ENCODE measurements at regions not wholly inside any gene's neighbourhood (a gene's known extent, or its start where the extent isn't known, plus 50 kb on each side); places are given as distances from the start of the nearest gene placed in this dataset.

GRCh38 chr5:6224406-6224805 lies 153.9 kb downstream of the MED10 start:
- TF ChIP-seq TCF12 (IDR thresholded peaks at IDR 0.05; ENCODE audit: low read depth) (no peak), EP300 (IDR thresholded peaks at IDR 0.05; ENCODE audit: borderline replicate concordance) (no peak), CEBPB (IDR thresholded peaks at IDR 0.05) (no peak), EGR1 (IDR thresholded peaks at IDR 0.05) (no peak), NFIC (IDR thresholded peaks at IDR 0.05) (no peak), FOXM1 (IDR thresholded peaks at IDR 0.05; ENCODE audit: borderline replicate concordance, low read depth) (no peak), YY1 (IDR thresholded peaks at IDR 0.05; ENCODE audit: low read depth) (no peak), RAD21 (IDR thresholded peaks at IDR 0.05; ENCODE audit: low read depth) (no peak)
- TF ChIP-seq, protein P1, sequence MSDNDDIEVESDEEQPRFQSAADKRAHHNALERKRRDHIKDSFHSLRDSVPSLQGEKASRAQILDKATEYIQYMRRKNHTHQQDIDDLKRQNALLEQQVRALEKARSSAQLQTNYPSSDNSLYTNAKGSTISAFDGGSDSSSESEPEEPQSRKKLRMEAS (IDR thresholded peaks at IDR 0.05) = no peak
- TF ChIP-seq, protein P2, sequence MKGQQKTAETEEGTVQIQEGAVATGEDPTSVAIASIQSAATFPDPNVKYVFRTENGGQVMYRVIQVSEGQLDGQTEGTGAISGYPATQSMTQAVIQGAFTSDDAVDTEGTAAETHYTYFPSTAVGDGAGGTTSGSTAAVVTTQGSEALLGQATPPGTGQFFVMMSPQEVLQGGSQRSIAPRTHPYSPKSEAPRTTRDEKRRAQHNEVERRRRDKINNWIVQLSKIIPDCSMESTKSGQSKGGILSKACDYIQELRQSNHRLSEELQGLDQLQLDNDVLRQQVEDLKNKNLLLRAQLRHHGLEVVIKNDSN (IDR thresholded peaks at IDR 0.05) = no peak

GRCh38 chr5:6222899-6223298 lies 155.4 kb downstream of the MED10 start:
- TF ChIP-seq TCF12 (IDR thresholded peaks at IDR 0.05; ENCODE audit: low read depth) = no peak
- no peak for TF ChIP-seq TEAD4 (IDR thresholded peaks at IDR 0.05)
- TF ChIP-seq TAF1 (IDR thresholded peaks at IDR 0.05; ENCODE audit: low read depth) = no peak
- TF ChIP-seq, protein P1 (IDR thresholded peaks at IDR 0.05) = no peak
- no peak for TF ChIP-seq RAD21 (IDR thresholded peaks at IDR 0.05; ENCODE audit: low read depth)
- no peak for TF ChIP-seq CEBPB (IDR thresholded peaks at IDR 0.05)
- TF ChIP-seq, protein P2 (IDR thresholded peaks at IDR 0.05) = no peak
- no peak for TF ChIP-seq EGR1 (IDR thresholded peaks at IDR 0.05)
- TF ChIP-seq CREB1 (IDR thresholded peaks at IDR 0.05; ENCODE audit: low read depth) = no peak
- no peak for TF ChIP-seq FOXM1 (IDR thresholded peaks at IDR 0.05; ENCODE audit: borderline replicate concordance, low read depth)

- TF ChIP-seq TCF12 (IDR thresholded peaks at IDR 0.05; ENCODE audit: low read depth) (no peak), TAF1 (IDR thresholded peaks at IDR 0.05; ENCODE audit: low read depth) (no peak), YY1 (IDR thresholded peaks at IDR 0.05; ENCODE audit: low read depth) (no peak), ZBTB7A (IDR thresholded peaks at IDR 0.05; ENCODE audit: low read depth) (no peak), CREB1 (IDR thresholded peaks at IDR 0.05; ENCODE audit: low read depth) (no peak), EP300 (IDR thresholded peaks at IDR 0.05; ENCODE audit: borderline replicate concordance) (no peak), NFIC (IDR thresholded peaks at IDR 0.05) (no peak), TEAD4 (IDR thresholded peaks at IDR 0.05) (no peak), CEBPB (IDR thresholded peaks at IDR 0.05) (no peak), FOXM1 (IDR thresholded peaks at IDR 0.05; ENCODE audit: borderline replicate concordance, low read depth) (no peak), RAD21 (IDR thresholded peaks at IDR 0.05; ENCODE audit: low read depth) (no peak), EGR1 (IDR thresholded peaks at IDR 0.05) (no peak)
- TF ChIP-seq, protein P1 (IDR thresholded peaks at IDR 0.05) = no peak
- TF ChIP-seq, protein P2 (IDR thresholded peaks at IDR 0.05) = no peak
- TF ChIP-seq, protein P3, sequence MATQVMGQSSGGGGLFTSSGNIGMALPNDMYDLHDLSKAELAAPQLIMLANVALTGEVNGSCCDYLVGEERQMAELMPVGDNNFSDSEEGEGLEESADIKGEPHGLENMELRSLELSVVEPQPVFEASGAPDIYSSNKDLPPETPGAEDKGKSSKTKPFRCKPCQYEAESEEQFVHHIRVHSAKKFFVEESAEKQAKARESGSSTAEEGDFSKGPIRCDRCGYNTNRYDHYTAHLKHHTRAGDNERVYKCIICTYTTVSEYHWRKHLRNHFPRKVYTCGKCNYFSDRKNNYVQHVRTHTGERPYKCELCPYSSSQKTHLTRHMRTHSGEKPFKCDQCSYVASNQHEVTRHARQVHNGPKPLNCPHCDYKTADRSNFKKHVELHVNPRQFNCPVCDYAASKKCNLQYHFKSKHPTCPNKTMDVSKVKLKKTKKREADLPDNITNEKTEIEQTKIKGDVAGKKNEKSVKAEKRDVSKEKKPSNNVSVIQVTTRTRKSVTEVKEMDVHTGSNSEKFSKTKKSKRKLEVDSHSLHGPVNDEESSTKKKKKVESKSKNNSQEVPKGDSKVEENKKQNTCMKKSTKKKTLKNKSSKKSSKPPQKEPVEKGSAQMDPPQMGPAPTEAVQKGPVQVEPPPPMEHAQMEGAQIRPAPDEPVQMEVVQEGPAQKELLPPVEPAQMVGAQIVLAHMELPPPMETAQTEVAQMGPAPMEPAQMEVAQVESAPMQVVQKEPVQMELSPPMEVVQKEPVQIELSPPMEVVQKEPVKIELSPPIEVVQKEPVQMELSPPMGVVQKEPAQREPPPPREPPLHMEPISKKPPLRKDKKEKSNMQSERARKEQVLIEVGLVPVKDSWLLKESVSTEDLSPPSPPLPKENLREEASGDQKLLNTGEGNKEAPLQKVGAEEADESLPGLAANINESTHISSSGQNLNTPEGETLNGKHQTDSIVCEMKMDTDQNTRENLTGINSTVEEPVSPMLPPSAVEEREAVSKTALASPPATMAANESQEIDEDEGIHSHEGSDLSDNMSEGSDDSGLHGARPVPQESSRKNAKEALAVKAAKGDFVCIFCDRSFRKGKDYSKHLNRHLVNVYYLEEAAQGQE (IDR thresholded peaks at IDR 0.05; ENCODE audit: low read depth) = no peak
Observed at GRCh38 chr5:6222121-6222520, 156.2 kb downstream of the MED10 start.

DNA sequence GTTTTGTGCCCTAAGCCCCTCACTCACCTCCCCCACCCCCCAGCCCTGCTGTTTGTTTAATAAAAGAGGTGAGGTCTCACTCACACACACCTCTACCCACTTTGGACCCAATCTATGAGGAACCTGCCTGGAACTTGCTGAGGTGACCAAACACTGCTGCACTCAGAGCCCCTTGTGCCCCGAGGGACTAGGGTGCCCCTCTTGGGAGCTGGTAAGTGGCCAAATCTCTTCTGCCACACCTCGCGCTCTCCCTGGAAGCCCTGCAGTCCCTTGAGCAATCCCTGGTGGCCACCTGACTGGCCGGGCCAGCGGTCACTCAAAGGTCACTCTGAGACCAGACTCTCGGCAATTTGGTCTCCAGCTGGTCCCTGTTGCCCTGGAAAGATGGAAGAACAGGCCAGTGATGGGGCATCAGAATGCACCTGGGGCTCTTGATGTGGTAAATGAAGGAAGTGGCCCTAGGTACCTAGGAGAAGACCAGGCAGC lies 157.2 kb downstream of the MED10 start:
- TF ChIP-seq, protein P3 (IDR thresholded peaks at IDR 0.05; ENCODE audit: low read depth) = no peak
- TF ChIP-seq TEAD4 (IDR thresholded peaks at IDR 0.05) (no peak), CEBPB (IDR thresholded peaks at IDR 0.05) (no peak), EP300 (IDR thresholded peaks at IDR 0.05; ENCODE audit: borderline replicate concordance) (no peak), FOXM1 (IDR thresholded peaks at IDR 0.05; ENCODE audit: borderline replicate concordance, low read depth) (no peak), TCF12 (IDR thresholded peaks at IDR 0.05; ENCODE audit: low read depth) (no peak), CREB1 (IDR thresholded peaks at IDR 0.05; ENCODE audit: low read depth) (no peak), EGR1 (IDR thresholded peaks at IDR 0.05) (no peak), YY1 (IDR thresholded peaks at IDR 0.05; ENCODE audit: low read depth) (no peak), RAD21 (IDR thresholded peaks at IDR 0.05; ENCODE audit: low read depth) (no peak), TAF1 (IDR thresholded peaks at IDR 0.05; ENCODE audit: low read depth) (no peak)
- TF ChIP-seq, protein P2 (IDR thresholded peaks at IDR 0.05) = no peak
